Panc1 (cell line): ENCODE measurements at regions not wholly inside any gene's neighbourhood (a gene's known extent, or its start where the extent isn't known, plus 50 kb on each side); places are given as distances from the start of the nearest gene placed in this dataset.

Source experiments
- ATAC-seq: fragments of 200-7000 bp; cut with Tn5 transposase; 2 replicates; pipeline ENCODE4 v1.9.1; 2020; ENCODE audit warnings: mild to moderate bottlenecking, moderate library complexity
- BruUV-seq: library from RNA; stranded (reverse); fragments of 400-500 nt; replicated peaks from 2 replicates; lab custom pipeline; 2021; lab: Mats Ljungman, UMichigan
- CTCF ChIA-PET: fragments of 300-600 bp; sonication (Branson Sonifier 250); formaldehyde crosslinking; loops from one replicate; lab custom pipeline; 2022; ENCODE audit warnings: antibody characterized with exemption; lab: Charles Lee
- POLR2A ChIA-PET: fragments of 300-600 bp; sonication (Branson Sonifier 250); formaldehyde crosslinking; loops from one replicate; lab custom pipeline; 2022; ENCODE audit warnings: antibody characterized with exemption; lab: Charles Lee
- DNase-seq: peaks from one replicate; pipeline ENCODE4 v3.0.0-alpha.2; 2010; ENCODE audit warnings: low read depth, low spot score
- H3K27ac ChIP-seq: 2 replicates; pipeline ENCODE4 v1.5.1; 2011; ENCODE audit warnings: mild to moderate bottlenecking, low read length, inconsistent platforms
- H3K27me3 ChIP-seq: fragments of 200-500 bp; sonication (Bioruptor generic); 2 replicates; pipeline ENCODE4 v1.6.0; 2014; ENCODE audit warnings: low read length, inconsistent platforms; ENCODE audit not compliant: control insufficient read depth, insufficient read depth
- H3K36me3 ChIP-seq: fragments of 200-500 bp; sonication (Bioruptor generic); 2 replicates; pipeline ENCODE4 v1.5.1; 2014; ENCODE audit warnings: inconsistent platforms, mild to moderate bottlenecking, low read length, moderate library complexity; ENCODE audit not compliant: control insufficient read depth, insufficient read depth
- H3K4me1 ChIP-seq: 2 replicates; pipeline ENCODE4 v1.5.1; 2011; ENCODE audit warnings: inconsistent platforms, mild to moderate bottlenecking, low read length, moderate library complexity; ENCODE audit not compliant: control insufficient read depth, insufficient read depth
- H3K4me3 ChIP-seq, 2 experiments: 2 replicates each; pipeline ENCODE4 v1.5.1; 2011 to 2012; ENCODE audit warnings: low read depth in 2 of 2, low read length in 2 of 2, mild to moderate bottlenecking in 2 of 2, inconsistent platforms in 1 of 2, moderate library complexity in 1 of 2
- H3K9me3 ChIP-seq: fragments of 200-500 bp; sonication (Bioruptor generic); 2 replicates; pipeline ENCODE4 v1.5.1; 2014; ENCODE audit warnings: low read depth, mild to moderate bottlenecking, inconsistent platforms, low read length, moderate library complexity; ENCODE audit not compliant: control insufficient read depth, insufficient read depth
- CTCF ChIP-seq: fragments of 450-650 bp; IDR thresholded peaks from 2 replicates; pipeline ENCODE4 v1.5.1; 2017; ENCODE audit warnings: mild to moderate bottlenecking
- POLR2AphosphoS5 ChIP-seq: IDR thresholded peaks from 2 replicates; pipeline ENCODE4 v1.6.1; 2012; ENCODE audit warnings: mild to moderate bottlenecking, low read depth, low read length, moderate library complexity
- REST ChIP-seq, 2 experiments: IDR thresholded peaks; 2 replicates each; pipeline ENCODE4 v1.6.1; 2011 to 2012; ENCODE audit warnings: low read depth in 2 of 2, control low read depth in 1 of 2, low read length in 1 of 2, mild to moderate bottlenecking in 1 of 2, moderate library complexity in 1 of 2; ENCODE audit not compliant: insufficient read depth in 1 of 2
- SIN3A ChIP-seq: IDR thresholded peaks from 2 replicates; pipeline ENCODE4 v1.6.1; 2012; ENCODE audit warnings: low read depth, mild to moderate bottlenecking, low read length, moderate library complexity, borderline replicate concordance; ENCODE audit not compliant: insufficient read depth
- TCF7L2 ChIP-seq: IDR thresholded peaks from 2 replicates; pipeline ENCODE4 v1.6.1; 2011; ENCODE audit warnings: mild to moderate bottlenecking, low read depth, low read length, inconsistent platforms
- in situ Hi-C: cut with HindIII; loops from 2 replicates; pipeline ENCODE4 v1.10.0; 2016; ENCODE audit warnings: low sequenced_read_pairs, low pct_unique_long_range_greater_than_20kb
- intact Hi-C: fragments of 100-400 bp; cut with micrococcal nuclease; formaldehyde crosslinking; loops from one replicate; pipeline ENCODE4 v1.10.0; 2022; ENCODE audit not compliant: unreplicated experiment

DNA sequence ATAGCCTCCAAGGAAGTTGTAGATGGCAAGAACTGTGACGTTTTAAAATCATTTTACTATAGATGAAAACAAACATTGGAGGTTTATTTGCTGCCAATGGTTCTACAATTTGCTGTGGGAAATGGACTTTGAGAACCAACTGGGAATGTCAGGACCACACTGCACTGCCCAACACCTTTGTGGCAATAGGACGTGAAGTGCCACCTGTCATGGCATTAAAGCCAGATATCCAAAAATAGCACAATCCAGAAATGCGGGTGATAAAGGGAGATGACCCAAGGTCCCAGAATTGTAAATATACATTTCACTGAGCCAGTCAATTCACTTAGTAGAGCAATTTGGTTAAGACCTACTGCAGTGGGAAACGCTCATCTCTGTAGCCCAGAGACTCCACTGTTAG, 116.4 kb downstream of the MPP7 start:
- H3K4me3 ChIP-seq = no peak overlapping the region
- in situ Hi-C loops (no loop called here), intact Hi-C loops (no loop called here)
- no peak for DNase-seq
- TF ChIP-seq POLR2AphosphoS5 (no peak), TCF7L2 (no peak), CTCF (no peak), SIN3A (no peak), REST (IDR thresholded peaks at IDR 0.05; ENCODE audit: insufficient read depth in 1 of 2, low read depth in 2 of 2, low read length in 1 of 2) (no peak)
- ATAC-seq = no peak
- BruUV-seq = no TSS peak
- ChIA-PET CTCF (no interaction called here), POLR2A (no interaction called here)
- no peaks in the 10 kb centered on the region for H3K36me3 ChIP-seq
- no peaks in the 10 kb centered on the region for H3K4me1 ChIP-seq
- no peaks in the 10 kb centered on the region for H3K9me3 ChIP-seq
- no peak overlapping the region for H3K27ac ChIP-seq
- H3K27me3 ChIP-seq = no peaks in the 10 kb centered on the region; the same call in 1 of the 2 replicates

- Histone ChIP-seq H3K27ac (no peak overlapping the region), H3K4me1 (no peaks in the 10 kb centered on the region), H3K4me3 (no peak overlapping the region), H3K9me3 (no peaks in the 10 kb centered on the region), H3K36me3 (no peaks in the 10 kb centered on the region; the same call in 1 of the 2 replicates), H3K27me3 (no peaks in the 10 kb centered on the region; the same call in 1 of the 2 replicates)
- in situ Hi-C loops (no loop called here), intact Hi-C loops (no loop called here)
- no TSS peak for BruUV-seq
- ChIA-PET CTCF (no interaction called here), POLR2A (no interaction called here)
- TF ChIP-seq REST (IDR thresholded peaks at IDR 0.05; ENCODE audit: insufficient read depth in 1 of 2, low read depth in 2 of 2, low read length in 1 of 2) (no peak), SIN3A (no peak), TCF7L2 (no peak)
- ATAC-seq = no peak
- no peak for DNase-seq
Observed at GRCh38 chr10:28184810-28185209, 118.1 kb downstream of the MPP7 start.
